Epithelial cell of proximal tubule (primary cell): ENCODE measurements at regions not wholly inside any gene's neighbourhood (a gene's known extent, or its start where the extent isn't known, plus 50 kb on each side); places are given as distances from the start of the nearest gene placed in this dataset.

ENCODE experiments used
- DNase-seq: peaks from one replicate; pipeline ENCODE4 v3.0.0-alpha.2; 2011; ENCODE audit warnings: low read depth
- H3K4me3 ChIP-seq: 2 replicates; pipeline ENCODE4 v1.5.1; 2011; ENCODE audit warnings: low read depth, mild to moderate bottlenecking, low read length
- CTCF ChIP-seq: conservative IDR thresholded peaks from 2 replicates; pipeline ENCODE4 v1.5.1; 2012; ENCODE audit warnings: low read depth, mild to moderate bottlenecking, low read length

GRCh38 chr9:126261584-126262356 is 64.9 kb upstream of the MVB12B start:
- no peak for TF ChIP-seq CTCF
- no peak overlapping the region for H3K4me3 ChIP-seq
- no peak for DNase-seq

- no peak for DNase-seq
- no peak for TF ChIP-seq CTCF
- H3K4me3 ChIP-seq = no peak overlapping the region
Observed at GRCh38 chr9:126262738-126263137, 63.9 kb upstream of the MVB12B start.

GRCh38 chr9:126270556-126270955 is 56.1 kb upstream of the MVB12B start:
- H3K4me3 ChIP-seq = no peak overlapping the region
- TF ChIP-seq CTCF = no peak
- DNase-seq = no peak

GRCh38 chr9:126275386-126276001 is 51.1 kb upstream of the MVB12B start:
- DNase-seq = no peak
- TF ChIP-seq CTCF = no peak
- no peak overlapping the region for H3K4me3 ChIP-seq

- TF ChIP-seq CTCF = no peak
- no peak for DNase-seq
- no peak overlapping the region for H3K4me3 ChIP-seq
Observed at GRCh38 chr9:126276056-126276728, 50.4 kb upstream of the MVB12B start.
